ENCODE measurements at regions not wholly inside any gene's neighbourhood (a gene's known extent, or its start where the extent isn't known, plus 50 kb on each side); places are given as distances from the start of the nearest gene placed in this dataset.
"Not testable (repeated sequence)": the region's sequence is repeated elsewhere in the genome, so short reads cannot be mapped to it uniquely, and the experiment has no call there.

- H3K4me3 Mint-ChIP-seq: no peak overlapping the region
These were observed 228.5 kb upstream of the KRR1 start for GRCh38 chr12:75739912-75740311.

GRCh38 chr12:75739098-75739497 lies 227.7 kb upstream of the KRR1 start:
- CTCF ChIA-PET; H3K36me3 Mint-ChIP-seq; H3K27ac Mint-ChIP-seq; H3K27me3 Mint-ChIP-seq (ENCODE audit: low read depth); DNase-seq (ENCODE audit: low spot score); H3K9me3 Mint-ChIP-seq; H3K4me1 Mint-ChIP-seq; POLR2A ChIA-PET; H3K4me3 Mint-ChIP-seq; ATAC-seq: not testable (repeated sequence)

More at GRCh38 chr12:75739912-75740311, 228.5 kb upstream of the KRR1 start:
- H3K4me1 Mint-ChIP-seq: peaks cover 6% of the 10 kb centered on the region
- TF ChIP-seq ZMAT4 (CRISPR knock-in tag; IDR thresholded peaks at IDR 0.05) (no peak), HMGA2 (CRISPR knock-in tag; IDR thresholded peaks at IDR 0.05) (no peak), MXD4 (CRISPR knock-in tag; IDR thresholded peaks at IDR 0.05; ENCODE audit: borderline replicate concordance) (no peak)
- no peak overlapping the region for H3K27ac Mint-ChIP-seq
- DNase-seq (ENCODE audit: low spot score) (no peak), ATAC-seq (no peak)
- CTCF ChIA-PET: no interaction called here
- no peaks in the 10 kb centered on the region for H3K36me3 Mint-ChIP-seq
- POLR2A ChIA-PET: no interaction called here
- no peaks in the 10 kb centered on the region for H3K27me3 Mint-ChIP-seq (ENCODE audit: low read depth)
- no peaks in the 10 kb centered on the region; the same call in 1 of the 2 replicates for H3K9me3 Mint-ChIP-seq

- DNase-seq (ENCODE audit: low spot score): no peak
- ChIA-PET CTCF (no interaction called here), POLR2A (no interaction called here)
- no peaks in the 10 kb centered on the region for H3K27me3 Mint-ChIP-seq (ENCODE audit: low read depth)
- no peaks in the 10 kb centered on the region for H3K4me1 Mint-ChIP-seq
- no peak overlapping the region for H3K27ac Mint-ChIP-seq
- no peaks in the 10 kb centered on the region; the same call in 1 of the 2 replicates for H3K9me3 Mint-ChIP-seq
- ATAC-seq: no peak
- no peak overlapping the region for H3K4me3 Mint-ChIP-seq
- no peak for TF ChIP-seq NR1H2 (CRISPR knock-in tag; IDR thresholded peaks at IDR 0.05)
- TF ChIP-seq ZNF219 (CRISPR knock-in tag; IDR thresholded peaks at IDR 0.05; ENCODE audit: borderline replicate concordance): no peak
- no peak for TF ChIP-seq ELF4 (CRISPR knock-in tag; IDR thresholded peaks at IDR 0.05; ENCODE audit: low read depth)
- no peak for TF ChIP-seq FOXP4 (CRISPR knock-in tag; IDR thresholded peaks at IDR 0.05)
- no peak for TF ChIP-seq GTF2I (CRISPR knock-in tag; conservative IDR thresholded peaks at IDR 0.05)
- no peak for TF ChIP-seq ZBTB21 (CRISPR knock-in tag; IDR thresholded peaks at IDR 0.05; ENCODE audit: borderline replicate concordance)
- no peak for TF ChIP-seq ZNF671 (CRISPR knock-in tag; IDR thresholded peaks at IDR 0.05)
- no peak for TF ChIP-seq NFYB (CRISPR knock-in tag; conservative IDR thresholded peaks at IDR 0.05; ENCODE audit: low read depth)
- TF ChIP-seq SP1 (CRISPR knock-in tag; conservative IDR thresholded peaks at IDR 0.05): no peak
- no peaks in the 10 kb centered on the region for H3K36me3 Mint-ChIP-seq
These were observed 227.1 kb upstream of the KRR1 start for GRCh38 chr12:75738486-75738885.

- ChIA-PET POLR2A (no interaction called here), CTCF (no interaction called here)
- Mint-ChIP-seq H3K36me3 (no peaks in the 10 kb centered on the region; the same call in 1 of the 2 replicates), H3K4me3 (no peak overlapping the region), H3K27ac (no peak overlapping the region), H3K4me1 (no peaks in the 10 kb centered on the region), H3K27me3 (ENCODE audit: low read depth) (no peaks in the 10 kb centered on the region), H3K9me3 (no peaks in the 10 kb centered on the region; the same call in 1 of the 2 replicates)
- no peak for DNase-seq (ENCODE audit: low spot score)
- TF ChIP-seq USF1 (CRISPR knock-in tag; IDR thresholded peaks at IDR 0.05) (no peak), TEAD1 (CRISPR knock-in tag; IDR thresholded peaks at IDR 0.05) (no peak), NFYB (CRISPR knock-in tag; conservative IDR thresholded peaks at IDR 0.05; ENCODE audit: low read depth) (no peak), ZNF396 (CRISPR knock-in tag; IDR thresholded peaks at IDR 0.05; ENCODE audit: borderline replicate concordance) (no peak), PRRX2 (CRISPR knock-in tag; IDR thresholded peaks at IDR 0.05) (no peak), ZNF138 (CRISPR knock-in tag; conservative IDR thresholded peaks at IDR 0.05) (no peak)
- no peak for ATAC-seq
These were observed 224.4 kb upstream of the KRR1 start for GRCh38 chr12:75735853-75736252.

Measured in WTC11 (cell line).